ENCODE measurements at regions not wholly inside any gene's neighbourhood (a gene's known extent, or its start where the extent isn't known, plus 50 kb on each side); places are given as distances from the start of the nearest gene placed in this dataset.

DNA sequence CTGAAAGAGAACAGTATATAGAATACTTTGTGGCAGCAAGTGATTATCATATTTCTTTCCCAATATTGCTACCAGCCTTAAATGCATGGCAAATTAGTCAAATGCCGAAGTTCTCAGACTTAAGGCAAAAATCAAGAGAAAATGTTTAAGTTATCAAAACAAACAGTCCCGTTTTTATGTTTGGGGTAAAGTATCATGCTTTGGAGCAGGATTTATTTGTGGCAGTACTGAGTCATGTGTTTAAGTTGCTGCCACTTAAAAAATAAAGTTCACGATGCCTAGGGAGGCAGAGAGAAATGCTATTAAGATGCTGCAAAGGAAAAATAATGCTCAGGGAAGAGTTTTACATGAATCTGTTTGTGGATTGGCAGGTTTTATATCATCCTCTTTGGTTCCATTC, 417.4 kb upstream of the MDFIC2 start:
- TF ChIP-seq ZFX (IDR thresholded peaks at IDR 0.05), result no peak
- TF ChIP-seq, protein P1, sequence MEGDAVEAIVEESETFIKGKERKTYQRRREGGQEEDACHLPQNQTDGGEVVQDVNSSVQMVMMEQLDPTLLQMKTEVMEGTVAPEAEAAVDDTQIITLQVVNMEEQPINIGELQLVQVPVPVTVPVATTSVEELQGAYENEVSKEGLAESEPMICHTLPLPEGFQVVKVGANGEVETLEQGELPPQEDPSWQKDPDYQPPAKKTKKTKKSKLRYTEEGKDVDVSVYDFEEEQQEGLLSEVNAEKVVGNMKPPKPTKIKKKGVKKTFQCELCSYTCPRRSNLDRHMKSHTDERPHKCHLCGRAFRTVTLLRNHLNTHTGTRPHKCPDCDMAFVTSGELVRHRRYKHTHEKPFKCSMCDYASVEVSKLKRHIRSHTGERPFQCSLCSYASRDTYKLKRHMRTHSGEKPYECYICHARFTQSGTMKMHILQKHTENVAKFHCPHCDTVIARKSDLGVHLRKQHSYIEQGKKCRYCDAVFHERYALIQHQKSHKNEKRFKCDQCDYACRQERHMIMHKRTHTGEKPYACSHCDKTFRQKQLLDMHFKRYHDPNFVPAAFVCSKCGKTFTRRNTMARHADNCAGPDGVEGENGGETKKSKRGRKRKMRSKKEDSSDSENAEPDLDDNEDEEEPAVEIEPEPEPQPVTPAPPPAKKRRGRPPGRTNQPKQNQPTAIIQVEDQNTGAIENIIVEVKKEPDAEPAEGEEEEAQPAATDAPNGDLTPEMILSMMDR (conservative IDR thresholded peaks at IDR 0.05), result no peak
- no peak overlapping the region for H3K27ac ChIP-seq

DNA sequence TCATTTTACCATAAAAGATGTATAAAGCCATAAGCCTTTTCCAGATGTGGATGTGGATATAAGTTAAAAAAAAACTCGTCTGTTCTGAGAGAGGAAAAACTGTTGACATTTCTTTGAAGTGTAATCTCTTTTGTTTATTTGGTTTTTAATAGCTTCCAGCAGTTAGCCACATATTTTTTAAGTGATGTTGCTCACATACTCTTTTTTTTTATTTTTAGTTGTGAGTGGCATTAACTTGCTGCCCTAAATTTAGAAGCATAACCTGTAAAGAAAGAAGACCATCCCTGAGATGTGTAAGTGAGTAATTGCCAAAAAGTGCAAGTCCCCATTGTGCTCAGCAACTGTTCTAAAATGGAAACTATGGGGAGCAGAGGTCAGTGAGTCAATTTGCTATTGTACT, 415.9 kb upstream of the MDFIC2 start:
- TF ChIP-seq, protein P1 (conservative IDR thresholded peaks at IDR 0.05), result no peak
- TF ChIP-seq ZFX (IDR thresholded peaks at IDR 0.05), result no peak
- H3K27ac ChIP-seq, result no peak overlapping the region

DNA sequence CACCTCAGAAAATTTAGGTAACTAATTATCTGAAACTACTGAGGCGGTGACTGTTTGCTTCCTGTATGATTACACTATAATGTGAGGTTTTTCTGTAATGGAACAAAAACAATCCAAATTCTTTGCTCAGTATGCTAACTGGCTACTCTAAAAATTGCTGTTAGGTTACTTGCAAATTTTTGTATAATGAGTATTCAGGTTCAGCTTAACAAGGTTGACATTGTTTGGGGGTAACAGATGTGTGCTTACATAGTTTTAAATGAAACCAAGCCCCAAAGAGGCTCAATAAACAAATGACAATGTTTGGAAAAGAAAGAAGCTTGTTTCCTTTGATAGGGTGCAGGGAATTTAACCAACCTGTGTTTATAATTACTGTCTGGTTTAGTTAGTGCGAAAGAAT, 414.5 kb upstream of the MDFIC2 start:
- H3K27ac ChIP-seq, result no peak overlapping the region

DNA sequence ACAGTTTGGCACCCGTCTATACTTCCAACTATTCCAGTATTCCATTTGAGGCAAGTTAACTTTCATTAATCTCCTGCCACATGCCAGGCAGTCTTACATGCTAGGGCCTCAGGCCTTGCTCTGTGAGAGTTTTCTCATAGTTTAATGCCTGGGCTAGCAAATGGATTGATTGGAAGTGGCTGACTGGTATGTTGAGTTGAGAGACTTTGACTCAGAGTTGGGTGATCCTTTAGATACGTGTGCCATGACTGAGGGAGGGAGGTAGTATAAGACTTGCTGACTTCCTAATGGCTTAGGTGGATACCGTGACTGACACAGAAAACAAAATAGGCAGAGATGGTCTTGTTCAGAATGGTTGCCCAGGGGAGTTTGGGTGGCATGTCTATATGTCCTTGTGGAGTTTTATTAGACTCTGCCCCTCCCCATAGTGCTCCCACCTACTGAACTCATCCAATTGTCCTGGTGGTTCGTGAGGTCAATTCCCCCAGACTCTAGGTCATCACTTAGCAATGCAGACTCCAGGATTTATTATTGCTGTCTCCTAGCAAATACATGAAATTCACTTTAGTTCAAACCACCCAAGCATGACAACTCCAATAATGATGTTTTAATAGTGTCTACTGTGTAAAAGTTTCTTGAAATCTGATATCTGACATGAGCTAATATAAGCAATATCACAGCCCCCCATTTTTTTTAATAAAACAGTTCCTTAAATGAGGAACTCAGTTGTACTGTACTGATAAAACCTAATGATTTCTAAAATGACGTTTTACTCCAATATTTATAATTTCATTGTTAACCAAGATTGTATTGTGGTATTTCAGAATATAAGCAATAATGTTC, 413.9 kb upstream of the MDFIC2 start:
- no peak overlapping the region for H3K27ac ChIP-seq
- no peak for TF ChIP-seq ZFX (IDR thresholded peaks at IDR 0.05)
- TF ChIP-seq, protein P1 (conservative IDR thresholded peaks at IDR 0.05), result no peak

More for the DNA sequence above, 414.5 kb upstream of the MDFIC2 start:
- TF ChIP-seq, protein P1 (conservative IDR thresholded peaks at IDR 0.05), result no peak
- no peak for TF ChIP-seq ZFX (IDR thresholded peaks at IDR 0.05)

DNA sequence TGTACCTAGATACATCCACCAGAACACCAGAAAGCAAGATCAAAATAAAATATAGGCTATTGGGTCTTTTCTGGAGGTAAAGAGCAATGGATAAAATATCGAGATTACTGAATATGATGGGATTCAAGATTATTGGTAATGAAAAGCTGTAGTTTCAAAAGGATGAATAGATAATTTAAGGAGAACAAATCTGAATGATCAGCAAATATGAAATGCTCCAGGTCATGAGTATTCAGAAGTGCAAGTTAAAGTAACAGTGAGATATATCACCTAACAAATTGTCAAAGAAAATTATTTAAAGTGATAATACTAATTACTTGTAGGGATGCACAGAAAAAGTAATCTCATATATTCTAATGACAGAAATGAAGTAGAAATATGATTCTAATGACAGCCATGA, 409.6 kb upstream of the MDFIC2 start:
- TF ChIP-seq, protein P1 (conservative IDR thresholded peaks at IDR 0.05), result no peak
- TF ChIP-seq ZFX (IDR thresholded peaks at IDR 0.05), result no peak
- no peak overlapping the region for H3K27ac ChIP-seq

DNA sequence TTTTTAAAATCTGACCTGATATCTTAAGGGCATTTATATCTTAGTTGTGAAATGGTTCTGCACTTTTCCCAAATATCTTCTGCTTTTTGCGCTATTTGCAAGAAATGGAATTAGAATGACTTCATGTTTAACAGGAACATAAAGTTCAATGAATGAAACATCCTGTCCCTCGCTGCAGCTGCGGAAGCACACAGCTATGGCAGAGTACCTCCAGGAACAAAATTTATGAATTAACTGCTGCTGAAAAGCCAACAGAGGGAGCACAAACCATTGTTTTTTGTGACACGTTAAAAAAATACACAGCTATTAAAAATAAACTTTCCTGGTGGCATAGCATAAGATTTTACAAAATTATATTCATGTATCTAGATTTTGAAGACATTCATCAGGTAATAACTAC, 404.4 kb upstream of the MDFIC2 start:
- H3K27ac ChIP-seq, result no peak overlapping the region

More for the DNA sequence above, 404.4 kb upstream of the MDFIC2 start:
- no peak for TF ChIP-seq ZFX (IDR thresholded peaks at IDR 0.05)
- TF ChIP-seq, protein P1 (conservative IDR thresholded peaks at IDR 0.05), result peak; percentile 59

Data from C4-2B (cell line).